GM21723 (cell line): ENCODE measurements at regions not wholly inside any gene's neighbourhood (a gene's known extent, or its start where the extent isn't known, plus 50 kb on each side); places are given as distances from the start of the nearest gene placed in this dataset.
"Not testable (repeated sequence)": the region's sequence is repeated elsewhere in the genome, so short reads cannot be mapped to it uniquely, and the experiment has no call there.

Experiments
- ATAC-seq: cut with Tn5 transposase; IDR thresholded peaks from one replicate; pipeline ENCODE4 v1.9.1; 2021; ENCODE audit warnings: mild to moderate bottlenecking, moderate library complexity; ENCODE audit not compliant: unreplicated experiment

GRCh38 chr16:72729552-72729951, 318.4 kb downstream of the ZFHX3 start:
- not testable (repeated sequence) for ATAC-seq

- no peak for ATAC-seq
These were observed 319.4 kb downstream of the ZFHX3 start for GRCh38 chr16:72728516-72728915.

DNA sequence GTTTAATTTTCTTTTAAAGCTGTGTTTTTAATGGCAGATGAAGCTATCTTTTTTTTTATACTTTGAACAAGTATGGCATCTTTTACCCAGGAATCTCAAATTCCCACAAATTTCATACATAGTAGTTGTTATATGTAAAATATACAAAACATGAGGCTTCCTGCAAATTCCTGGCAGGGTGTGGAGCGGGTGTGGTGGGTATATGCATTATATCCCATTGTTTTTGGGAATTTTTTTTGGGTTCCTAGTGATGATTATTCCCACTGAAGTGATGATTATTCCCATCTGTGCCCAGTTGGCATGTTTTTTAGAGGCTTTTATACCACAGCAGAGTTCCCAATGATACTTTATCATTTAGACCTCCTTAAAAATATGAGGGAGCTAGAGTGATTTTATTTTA, 320.4 kb downstream of the ZFHX3 start:
- no peak for ATAC-seq

- no peak for ATAC-seq
These were observed 322.3 kb downstream of the ZFHX3 start for GRCh38 chr16:72725643-72726042.

DNA sequence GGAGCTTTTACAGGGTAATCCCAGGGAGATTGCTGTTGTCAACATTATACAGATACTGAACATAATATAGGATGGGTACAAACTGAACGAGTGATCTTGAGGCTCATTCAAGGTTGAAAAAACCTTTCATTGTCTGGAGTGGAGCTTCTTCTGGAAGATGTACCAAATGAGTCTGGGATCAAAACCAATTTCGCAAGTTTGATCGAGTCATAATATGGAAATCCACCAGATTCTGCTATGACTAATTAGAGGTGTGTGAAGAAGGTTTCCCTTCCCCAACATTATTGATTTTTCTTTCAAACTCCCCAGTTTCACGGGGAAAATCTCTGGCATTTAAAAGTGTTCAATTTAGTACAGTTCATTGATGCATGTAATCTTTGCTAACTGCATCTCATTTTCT, 324.1 kb downstream of the ZFHX3 start:
- no peak for ATAC-seq

GRCh38 chr16:72722552-72722951, 325.4 kb downstream of the ZFHX3 start:
- no peak for ATAC-seq

- no peak for ATAC-seq
These were observed 325.9 kb downstream of the ZFHX3 start for GRCh38 chr16:72721981-72722380.

- ATAC-seq, result no peak
These were observed 332.7 kb downstream of the ZFHX3 start for GRCh38 chr16:72715267-72715666.

DNA sequence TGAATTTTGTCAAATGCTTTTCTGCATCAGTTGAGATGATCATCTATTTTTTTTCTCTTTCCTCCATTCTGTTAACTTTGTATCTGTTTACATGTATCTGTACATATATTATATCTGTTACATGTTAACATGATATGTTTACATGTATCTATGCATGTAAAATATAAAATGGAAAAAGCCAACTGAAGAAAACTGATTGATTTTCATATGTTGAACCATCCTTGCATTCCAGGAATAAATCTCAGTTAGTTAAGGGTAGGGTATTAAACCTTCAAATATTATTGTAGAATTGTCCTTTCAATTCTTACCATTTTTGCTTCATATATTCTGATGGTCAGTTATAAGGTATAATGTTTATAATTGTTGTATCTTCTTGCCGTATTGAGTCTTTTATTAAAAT, 336.1 kb downstream of the ZFHX3 start:
- ATAC-seq, result no peak

- ATAC-seq, result no peak
These were observed 342.1 kb downstream of the ZFHX3 start for GRCh38 chr16:72705801-72706200.

GRCh38 chr16:72704746-72705372, 343.1 kb downstream of the ZFHX3 start:
- ATAC-seq, result no peak

- ATAC-seq, result no peak
These were observed 358.1 kb downstream of the ZFHX3 start for GRCh38 chr16:72689851-72690250.

DNA sequence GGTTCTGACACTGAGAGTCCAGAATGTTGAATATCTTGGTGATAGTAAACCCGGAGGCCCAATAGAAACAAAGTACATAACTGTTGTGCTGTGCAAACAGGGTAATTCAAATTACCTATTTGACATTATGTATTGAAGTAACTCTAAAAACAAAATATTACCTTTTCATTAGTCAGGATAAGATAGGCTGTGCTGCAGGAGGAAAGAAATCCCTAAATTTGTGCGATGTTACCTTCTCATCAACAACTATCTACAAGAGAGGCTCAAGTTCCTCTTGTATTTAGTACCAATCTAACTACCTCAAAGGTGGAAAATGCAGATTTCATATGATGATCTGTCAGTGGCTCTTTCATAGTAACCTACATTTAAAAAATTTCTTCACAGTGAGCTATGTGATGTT, 367.2 kb downstream of the ZFHX3 start:
- ATAC-seq, result no peak

- ATAC-seq, result no peak
These were observed 368.1 kb downstream of the ZFHX3 start for GRCh38 chr16:72679856-72680255.

DNA sequence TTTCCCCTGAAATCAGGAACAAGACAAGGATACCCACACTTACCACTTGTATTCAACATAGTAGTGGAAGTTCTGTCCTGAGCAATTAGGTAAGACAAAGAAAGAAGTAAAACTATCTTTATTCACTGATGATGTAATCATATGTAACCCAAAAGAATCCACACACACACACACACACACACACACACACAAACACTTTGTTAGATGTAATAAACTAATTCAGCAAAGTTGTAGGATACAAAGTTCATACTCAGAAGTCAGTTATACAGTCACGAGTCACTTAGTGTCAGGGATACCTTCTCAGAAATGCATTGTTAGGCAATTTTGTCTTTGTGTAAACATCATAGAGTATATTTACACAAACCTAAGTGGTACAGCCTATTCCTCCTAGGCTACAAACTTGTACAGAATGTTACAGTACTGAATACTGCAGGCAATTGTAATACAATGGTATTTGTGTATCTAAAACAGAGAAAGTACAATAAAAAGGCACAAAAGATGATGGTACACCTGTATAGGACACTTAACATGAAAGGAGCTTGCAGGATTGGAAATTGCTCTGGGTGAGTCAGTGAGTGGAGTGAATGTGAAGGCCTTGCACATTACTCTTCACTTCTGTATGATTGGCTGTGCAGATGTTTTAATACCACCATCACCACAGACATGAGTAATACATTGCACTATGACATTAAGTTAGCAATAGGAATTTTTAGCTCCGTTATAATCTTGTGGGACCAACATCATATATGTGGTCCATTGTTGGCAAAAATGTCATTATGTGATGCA, 370.1 kb downstream of the ZFHX3 start:
- no peak for ATAC-seq

DNA sequence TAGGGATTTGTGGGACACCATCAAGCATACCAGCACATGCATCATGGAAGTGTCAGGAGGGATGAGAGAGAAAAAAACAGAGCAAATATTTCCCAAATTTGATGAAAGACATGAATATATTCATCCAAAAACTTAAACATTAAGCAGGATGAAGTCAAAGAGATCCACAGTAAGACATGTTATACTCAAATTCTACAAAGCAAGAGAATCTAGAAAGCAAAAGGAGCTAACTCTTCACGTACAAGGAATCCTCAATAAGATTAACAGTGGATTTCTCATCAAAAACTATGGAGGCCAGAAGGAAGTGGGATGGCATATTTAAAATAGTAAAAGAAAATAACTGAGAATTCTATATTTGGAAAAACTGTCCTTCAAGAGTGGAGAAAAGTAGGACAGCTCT, 374.8 kb downstream of the ZFHX3 start:
- ATAC-seq, result no peak

- ATAC-seq, result no peak
These were observed 381.7 kb downstream of the ZFHX3 start for GRCh38 chr16:72666267-72666666.

DNA sequence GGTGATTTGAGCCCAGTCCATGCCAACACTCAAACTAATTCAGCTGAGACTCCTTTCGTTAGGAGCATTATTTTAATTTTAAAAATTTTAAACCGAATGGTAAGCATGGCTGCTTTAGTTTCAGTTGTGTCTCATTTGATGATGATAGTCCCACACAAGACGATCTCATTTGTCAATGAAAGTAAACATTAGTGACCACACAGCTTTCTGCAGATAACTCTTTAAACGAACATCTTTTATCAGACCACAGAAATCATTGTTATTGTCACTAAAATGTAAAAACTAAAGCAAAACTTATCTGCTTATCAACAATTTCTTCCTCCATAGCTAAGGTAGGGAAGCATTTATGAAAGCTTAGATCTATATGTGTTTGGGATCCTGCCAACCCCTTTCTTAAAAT, 382.2 kb downstream of the ZFHX3 start:
- ATAC-seq, result no peak

- peak; percentile 100 for ATAC-seq
These were observed 383.2 kb downstream of the ZFHX3 start for GRCh38 chr16:72664509-72665408.

- ATAC-seq, result no peak
These were observed 383.8 kb downstream of the ZFHX3 start for GRCh38 chr16:72664056-72664508.

DNA sequence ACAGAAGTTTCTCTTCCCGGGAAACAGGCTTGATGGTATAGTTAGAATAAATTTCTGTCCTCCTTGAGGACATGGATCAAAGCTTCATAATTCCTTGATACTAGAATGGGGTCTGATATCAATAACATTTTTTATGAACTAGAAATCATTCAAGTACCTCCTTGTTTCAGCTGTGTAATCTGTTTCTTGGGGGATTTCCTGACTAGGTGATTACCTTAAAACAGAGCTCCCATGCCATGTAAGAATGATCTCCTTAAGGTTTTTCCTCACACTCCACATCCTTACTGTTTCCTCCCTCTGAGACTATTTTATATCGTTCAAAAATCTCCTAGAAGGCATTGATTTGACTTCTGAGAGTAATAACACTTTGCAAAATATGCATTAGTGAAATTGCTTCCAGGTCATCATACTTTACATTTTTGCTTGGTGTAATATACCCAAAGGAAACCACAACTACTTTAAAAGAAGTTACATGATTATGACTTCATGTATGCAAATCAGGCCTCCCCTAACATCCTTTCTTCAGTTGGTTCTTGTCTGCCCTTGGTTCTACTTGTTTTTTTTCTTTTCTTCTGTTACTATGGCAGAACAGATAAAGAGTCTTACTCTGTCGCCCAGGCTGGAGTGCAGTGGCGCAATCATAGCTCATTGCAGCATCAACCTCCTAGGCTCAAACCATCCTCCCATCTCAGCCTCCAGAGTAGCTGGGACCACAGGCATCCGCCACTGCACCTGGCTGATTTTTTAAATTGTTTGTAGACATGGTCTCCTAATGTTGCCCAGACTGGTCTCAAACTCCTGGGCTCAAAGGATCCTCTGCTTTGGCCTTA, 388.8 kb downstream of the ZFHX3 start:
- no peak for ATAC-seq
